GM19395 (cell line): ENCODE measurements at regions not wholly inside any gene's neighbourhood (a gene's known extent, or its start where the extent isn't known, plus 50 kb on each side); places are given as distances from the start of the nearest gene placed in this dataset.
"Not testable (repeated sequence)": the region's sequence is repeated elsewhere in the genome, so short reads cannot be mapped to it uniquely, and the experiment has no call there.

ENCODE experiments used
- ATAC-seq: cut with Tn5 transposase; IDR thresholded peaks from one replicate; pipeline ENCODE4 v1.9.1; 2021; ENCODE audit warnings: mild to moderate bottlenecking, moderate library complexity; ENCODE audit not compliant: unreplicated experiment

DNA sequence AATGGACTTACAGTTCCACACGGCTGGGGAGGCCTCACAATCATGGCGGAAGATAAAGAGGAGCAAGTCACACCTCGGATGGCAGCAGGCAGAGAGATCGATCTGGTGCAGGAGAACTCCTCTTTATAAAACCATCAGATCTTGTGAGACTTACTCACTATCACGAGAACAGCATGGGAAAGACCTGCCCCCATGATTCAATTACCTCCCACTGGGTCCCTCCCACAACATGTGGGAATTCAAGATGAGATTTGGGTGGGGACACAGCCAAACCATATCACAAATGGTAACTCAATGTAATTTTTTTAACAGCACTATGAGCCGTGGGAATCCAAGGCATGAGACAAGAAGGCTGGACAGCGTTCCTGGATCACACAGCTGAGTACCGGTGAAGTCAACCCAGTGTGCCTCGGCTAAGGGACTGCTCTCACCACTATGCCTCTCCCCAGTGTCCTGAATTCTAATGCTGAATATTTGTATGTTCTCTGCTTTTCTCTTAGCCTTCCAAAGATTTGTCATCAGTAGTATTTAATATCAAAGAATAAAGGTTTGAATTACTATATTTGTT lies 84.3 kb downstream of the IRS2 start:
- ATAC-seq: not testable (repeated sequence)

GRCh38 chr13:109700176-109700575 lies 86.2 kb downstream of the IRS2 start:
- no peak for ATAC-seq

GRCh38 chr13:109699628-109700071 lies 86.7 kb downstream of the IRS2 start:
- no peak for ATAC-seq

DNA sequence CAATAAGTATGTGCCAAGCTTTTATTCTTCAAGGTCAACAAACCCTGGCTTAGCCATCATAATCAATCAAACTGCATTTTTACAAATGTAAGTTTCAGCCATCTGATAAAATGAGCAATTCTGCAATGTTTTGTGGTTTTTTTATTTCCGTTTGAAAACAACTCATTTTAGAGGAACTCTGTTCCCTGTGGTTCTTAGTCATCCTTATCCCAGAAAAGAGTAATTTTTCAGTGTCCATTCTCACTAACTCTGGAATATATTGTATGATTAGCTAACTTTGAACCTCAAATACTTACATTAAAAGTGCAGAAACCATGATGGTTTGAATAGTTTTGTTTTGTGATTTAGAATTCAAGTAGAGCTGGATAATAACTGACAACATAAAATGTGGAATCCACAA lies 87.6 kb downstream of the IRS2 start:
- ATAC-seq: no peak

DNA sequence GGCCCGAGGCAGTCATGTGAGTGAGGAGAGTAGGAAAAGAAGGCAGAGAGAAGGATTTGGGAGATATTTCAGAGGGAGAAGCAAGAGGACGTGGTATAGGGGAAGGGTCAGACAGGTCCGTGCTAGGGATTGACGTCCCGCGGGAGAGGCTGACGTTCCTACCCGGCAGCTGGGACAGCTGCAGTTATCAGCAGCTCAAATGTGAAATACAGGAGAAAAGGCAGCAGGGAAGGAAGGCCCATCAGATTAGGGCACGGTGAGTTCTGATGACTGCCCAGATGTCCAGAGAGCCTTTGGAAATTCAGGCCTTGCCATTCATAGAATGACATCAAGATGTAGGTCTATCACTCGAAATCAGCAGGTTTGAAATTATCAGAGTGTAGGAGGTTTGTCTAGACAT lies 88.4 kb downstream of the IRS2 start:
- ATAC-seq: no peak

- no peak for ATAC-seq
Observed at GRCh38 chr13:109695402-109696190, 90.8 kb downstream of the IRS2 start.

DNA sequence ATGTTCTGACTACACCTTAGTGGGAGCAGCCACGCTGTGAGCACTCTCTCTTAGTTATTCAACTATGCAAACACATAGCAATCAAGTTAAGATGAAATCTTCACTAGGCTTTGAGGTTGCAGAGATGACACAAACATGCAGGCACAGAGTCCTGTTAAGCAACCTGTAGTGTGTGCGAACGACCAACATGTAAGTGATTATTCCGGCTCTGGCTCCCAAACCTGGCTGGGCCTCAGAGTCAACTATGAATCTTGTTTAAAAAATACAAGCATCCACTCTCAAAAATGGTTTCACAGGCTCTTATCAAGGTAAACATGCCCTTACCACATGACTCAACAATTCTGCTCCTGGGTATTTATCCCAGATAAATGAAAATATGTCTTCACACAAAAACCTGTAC lies 91.4 kb downstream of the IRS2 start:
- ATAC-seq: no peak

GRCh38 chr13:109693213-109693612 lies 93.2 kb downstream of the IRS2 start:
- no peak for ATAC-seq

GRCh38 chr13:109691689-109692088 lies 94.7 kb downstream of the IRS2 start:
- no peak for ATAC-seq

DNA sequence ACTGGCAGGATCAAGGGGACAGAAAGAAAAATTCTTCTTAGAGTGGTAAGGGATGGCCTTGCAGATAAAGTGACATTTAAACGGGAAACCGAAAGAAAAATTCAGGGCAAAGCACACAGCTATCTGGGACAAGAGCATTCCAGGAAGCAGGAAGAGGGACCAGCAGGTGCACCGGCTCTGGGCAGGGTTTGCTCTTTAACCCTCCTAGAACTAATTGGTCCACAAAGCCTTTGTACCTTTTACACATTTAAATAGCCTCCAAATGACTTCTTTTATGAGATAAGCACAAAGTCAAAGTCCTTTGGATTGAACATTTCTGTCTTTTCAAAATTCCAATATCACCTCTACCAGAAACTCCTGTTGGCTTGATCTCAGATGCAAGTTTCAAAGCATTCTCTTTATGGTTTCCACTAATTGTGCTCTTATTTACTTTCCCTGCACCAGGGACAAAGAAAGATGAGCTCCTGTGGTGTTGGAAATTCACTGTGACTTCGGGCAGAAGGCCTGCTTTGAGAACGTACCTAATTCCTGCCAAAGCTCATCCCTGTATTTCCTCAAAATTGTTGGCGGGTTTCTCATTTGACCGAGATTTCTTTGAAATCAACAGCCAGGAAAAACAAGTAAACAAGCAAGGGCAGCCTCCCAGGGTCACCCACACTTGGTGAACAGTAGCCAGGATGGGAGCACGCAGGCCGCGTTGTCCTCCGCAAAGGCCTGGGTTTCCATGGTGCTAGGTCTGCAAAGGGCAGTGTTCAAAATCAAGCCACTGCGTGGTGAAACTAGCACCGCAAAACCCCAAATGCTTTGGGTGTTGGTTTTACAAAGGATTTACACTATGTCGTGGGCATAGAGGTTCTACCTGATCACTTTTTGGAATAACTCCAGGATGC lies 98.6 kb downstream of the IRS2 start:
- ATAC-seq: no peak

DNA sequence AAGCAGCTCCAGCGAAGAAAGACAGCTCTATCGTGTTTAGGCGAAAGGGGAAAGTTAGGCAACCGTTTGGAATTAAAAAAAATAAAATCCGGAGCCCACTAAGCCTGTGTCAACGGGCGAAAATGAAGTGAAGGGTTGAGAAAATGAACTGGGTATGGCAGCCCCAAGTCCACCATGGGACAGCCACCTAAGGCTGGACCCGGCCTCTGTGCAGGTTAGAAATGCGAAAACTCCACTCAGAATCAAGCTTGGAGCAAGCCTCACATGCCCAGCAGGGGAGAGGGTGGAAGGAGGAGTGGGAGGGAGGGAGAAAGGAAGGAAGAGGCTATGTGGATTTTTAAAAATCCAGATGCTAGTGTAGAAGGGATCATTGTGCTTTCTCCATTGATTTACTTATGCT lies 101.2 kb downstream of the IRS2 start:
- ATAC-seq: no peak

DNA sequence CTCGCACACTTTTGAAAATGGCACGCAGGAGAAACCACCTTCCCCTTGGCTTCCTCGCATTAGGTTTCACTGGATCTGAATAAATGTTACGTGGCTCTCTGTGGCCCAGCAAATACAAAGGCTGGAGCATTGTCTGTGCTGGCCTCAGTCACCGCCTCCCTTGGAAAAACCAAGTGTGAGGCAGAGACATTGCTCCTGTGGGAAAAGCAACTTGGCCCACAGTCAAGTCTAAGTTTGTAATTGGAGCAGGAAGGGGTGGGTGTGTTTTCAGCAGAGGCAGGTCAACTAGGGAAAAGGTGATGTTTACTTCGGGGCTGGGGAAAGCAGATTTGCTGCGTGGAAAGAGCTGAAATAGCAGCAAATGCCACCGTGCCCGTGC lies 101.6 kb downstream of the IRS2 start:
- no peak for ATAC-seq

DNA sequence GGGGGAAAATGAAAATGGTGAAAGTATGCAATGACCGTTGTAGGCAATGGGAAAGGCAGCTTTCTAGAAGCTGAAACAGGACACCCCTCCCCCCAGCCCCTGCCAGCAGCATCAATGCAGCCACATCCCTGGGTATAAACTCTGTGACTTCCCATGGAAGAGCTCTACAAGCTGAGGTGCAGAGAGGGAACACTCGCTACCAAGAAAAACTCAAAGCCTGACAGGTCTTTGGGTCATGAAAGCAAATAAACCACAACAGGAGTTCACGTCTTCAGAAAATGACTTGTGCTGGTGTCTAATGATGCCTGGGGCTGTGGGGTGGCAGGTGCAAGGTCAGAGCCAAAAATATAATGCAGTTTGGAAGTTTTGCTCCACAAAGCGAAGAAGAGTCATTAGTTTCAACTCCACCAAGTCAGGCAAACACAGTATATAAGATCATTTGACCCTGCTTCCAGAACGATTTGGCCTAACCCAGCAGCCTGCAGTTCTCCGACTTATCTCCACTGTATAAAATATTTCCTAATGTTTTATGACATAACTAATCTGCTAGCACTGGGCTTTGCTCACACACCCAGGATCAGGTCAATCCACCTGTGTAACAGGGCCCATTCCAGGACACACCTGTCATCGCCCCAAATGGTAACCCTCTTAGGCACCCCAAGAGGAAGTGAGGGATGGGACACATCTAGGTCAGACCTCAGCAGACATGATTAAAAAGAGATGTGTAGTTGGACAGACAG lies 102.1 kb downstream of the IRS2 start:
- ATAC-seq: no peak

DNA sequence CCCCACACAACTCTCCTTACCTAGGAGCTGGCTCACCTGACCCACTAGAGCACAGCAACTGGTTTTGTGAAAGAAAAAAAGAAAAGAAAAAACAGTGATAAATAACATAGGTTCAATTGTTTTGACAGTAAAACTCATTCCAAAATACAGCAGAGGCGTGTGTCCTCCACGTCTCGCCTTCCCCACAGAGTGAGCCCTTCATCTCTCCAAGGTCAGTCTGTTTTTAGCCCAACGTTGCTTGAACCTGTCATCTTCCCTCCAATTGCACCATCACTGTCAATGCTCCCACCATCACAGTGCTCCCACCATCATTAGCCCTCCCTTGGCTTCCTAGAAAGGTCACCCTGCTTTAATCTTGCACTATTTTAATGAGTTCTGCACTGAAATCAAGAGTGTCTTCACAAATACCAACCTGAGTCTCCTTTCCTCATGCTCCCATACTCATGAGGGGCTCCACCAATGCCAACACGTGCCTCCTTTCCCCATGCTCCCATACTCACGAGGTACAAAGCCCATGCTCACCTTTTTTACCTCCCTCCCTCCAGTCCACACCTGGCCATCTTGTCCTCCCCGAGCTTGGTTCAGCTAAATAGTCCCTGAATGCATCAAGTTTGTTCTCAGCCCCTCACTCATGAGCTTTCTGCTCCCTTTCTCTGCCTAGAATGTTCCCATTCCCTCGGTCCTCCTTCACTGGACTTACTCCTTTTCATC lies 103.7 kb downstream of the IRS2 start:
- ATAC-seq: no peak

GRCh38 chr13:109680930-109681329 lies 105.5 kb downstream of the IRS2 start:
- ATAC-seq: no peak

DNA sequence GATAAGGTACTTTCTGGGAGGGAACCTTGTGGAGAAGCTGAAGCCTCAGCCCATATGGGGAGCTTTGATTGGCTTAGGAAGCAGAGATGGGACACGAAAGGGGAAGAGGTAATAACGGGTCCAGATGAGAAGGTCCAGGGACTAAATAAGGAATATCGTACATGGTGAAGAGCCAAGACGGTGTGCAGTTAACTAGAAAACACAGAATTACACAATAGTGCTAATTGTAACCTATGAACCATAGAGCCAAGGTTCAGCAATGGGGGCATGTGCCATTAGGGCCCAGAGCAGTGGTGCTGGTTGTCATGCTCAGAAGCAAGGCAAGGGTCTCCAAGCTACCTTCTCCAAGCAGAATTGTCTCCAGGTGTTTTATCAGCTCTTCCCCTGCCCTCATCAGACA lies 106.1 kb downstream of the IRS2 start:
- ATAC-seq: no peak

- no peak for ATAC-seq
Observed at GRCh38 chr13:109678459-109678858, 107.9 kb downstream of the IRS2 start.

- no peak for ATAC-seq
Observed at GRCh38 chr13:109677206-109677605, 109.2 kb downstream of the IRS2 start.

GRCh38 chr13:109673477-109673876 lies 112.9 kb downstream of the IRS2 start:
- no peak for ATAC-seq

GRCh38 chr13:109672545-109672944 lies 113.8 kb downstream of the IRS2 start:
- ATAC-seq: no peak
